ENCODE measurements at regions not wholly inside any gene's neighbourhood (a gene's known extent, or its start where the extent isn't known, plus 50 kb on each side); places are given as distances from the start of the nearest gene placed in this dataset.

GRCh38 chr15:34691034-34691433, 63.8 kb downstream of the GJD2 start:
- no peak for TF ChIP-seq CTCF (IDR thresholded peaks at IDR 0.05; ENCODE audit: unreplicated experiment)
- Mint-ChIP-seq H3K27me3 (ENCODE audit: unreplicated experiment) (no peaks in the 10 kb centered on the region), H3K36me3 (ENCODE audit: insufficient read depth, unreplicated experiment) (no peaks in the 10 kb centered on the region), H3K4me1 (ENCODE audit: low read depth, unreplicated experiment) (peaks cover 14% of the 10 kb centered on the region), H3K9me3 (ENCODE audit: low read depth, unreplicated experiment) (no peaks in the 10 kb centered on the region), H3K4me3 (ENCODE audit: low read depth, unreplicated experiment) (no peak overlapping the region), H3K27ac (ENCODE audit: unreplicated experiment) (no peak overlapping the region)
- no TSS peak for BruUV-seq (replicated peaks)
- CTCF ChIA-PET = no interaction called here
- intact Hi-C loops (cut with micrococcal nuclease; ENCODE audit: unreplicated experiment) = no loop called here
- no peak for DNase-seq

GRCh38 chr15:34688699-34689098, 66.1 kb downstream of the GJD2 start:
- intact Hi-C loops (cut with micrococcal nuclease; ENCODE audit: unreplicated experiment) = no loop called here
- Mint-ChIP-seq H3K27ac (ENCODE audit: unreplicated experiment) (no peak overlapping the region), H3K27me3 (ENCODE audit: unreplicated experiment) (no peaks in the 10 kb centered on the region), H3K4me3 (ENCODE audit: low read depth, unreplicated experiment) (no peak overlapping the region), H3K9me3 (ENCODE audit: low read depth, unreplicated experiment) (no peaks in the 10 kb centered on the region), H3K4me1 (ENCODE audit: low read depth, unreplicated experiment) (peaks cover 14% of the 10 kb centered on the region), H3K36me3 (ENCODE audit: insufficient read depth, unreplicated experiment) (no peaks in the 10 kb centered on the region)
- no peak for DNase-seq
- BruUV-seq (replicated peaks) = no TSS peak
- no peak for TF ChIP-seq CTCF (IDR thresholded peaks at IDR 0.05; ENCODE audit: unreplicated experiment)
- CTCF ChIA-PET = no interaction called here

- TF ChIP-seq CTCF (IDR thresholded peaks at IDR 0.05; ENCODE audit: unreplicated experiment) = no peak
- DNase-seq = no peak
- no TSS peak for BruUV-seq (replicated peaks)
- no peaks in the 10 kb centered on the region for H3K27me3 Mint-ChIP-seq (ENCODE audit: unreplicated experiment)
- intact Hi-C loops (cut with micrococcal nuclease; ENCODE audit: unreplicated experiment) = no loop called here
- H3K9me3 Mint-ChIP-seq (ENCODE audit: low read depth, unreplicated experiment) = no peaks in the 10 kb centered on the region
- no peak overlapping the region for H3K27ac Mint-ChIP-seq (ENCODE audit: unreplicated experiment)
- CTCF ChIA-PET = no interaction called here
- no peaks in the 10 kb centered on the region for H3K4me1 Mint-ChIP-seq (ENCODE audit: low read depth, unreplicated experiment)
- no peak overlapping the region for H3K4me3 Mint-ChIP-seq (ENCODE audit: low read depth, unreplicated experiment)
- no peaks in the 10 kb centered on the region for H3K36me3 Mint-ChIP-seq (ENCODE audit: insufficient read depth, unreplicated experiment)
These were observed 70.4 kb downstream of the GJD2 start for GRCh38 chr15:34684351-34684750.

- no peak for DNase-seq
- Mint-ChIP-seq H3K27me3 (ENCODE audit: unreplicated experiment) (no peaks in the 10 kb centered on the region), H3K4me3 (ENCODE audit: low read depth, unreplicated experiment) (no peak overlapping the region), H3K27ac (ENCODE audit: unreplicated experiment) (no peak overlapping the region), H3K4me1 (ENCODE audit: low read depth, unreplicated experiment) (no peaks in the 10 kb centered on the region), H3K9me3 (ENCODE audit: low read depth, unreplicated experiment) (no peaks in the 10 kb centered on the region), H3K36me3 (ENCODE audit: insufficient read depth, unreplicated experiment) (no peaks in the 10 kb centered on the region)
- no TSS peak for BruUV-seq (replicated peaks)
- intact Hi-C loops (cut with micrococcal nuclease; ENCODE audit: unreplicated experiment) = no loop called here
- CTCF ChIA-PET = no interaction called here
- TF ChIP-seq CTCF (IDR thresholded peaks at IDR 0.05; ENCODE audit: unreplicated experiment) = no peak
These were observed 72.1 kb downstream of the GJD2 start for GRCh38 chr15:34682674-34683073.

- H3K4me1 Mint-ChIP-seq (ENCODE audit: low read depth, unreplicated experiment) = no peaks in the 10 kb centered on the region
- intact Hi-C loops (cut with micrococcal nuclease; ENCODE audit: unreplicated experiment) = no loop called here
- H3K4me3 Mint-ChIP-seq (ENCODE audit: low read depth, unreplicated experiment) = no peak overlapping the region
- BruUV-seq (replicated peaks) = no TSS peak
- H3K27ac Mint-ChIP-seq (ENCODE audit: unreplicated experiment) = no peak overlapping the region
- H3K9me3 Mint-ChIP-seq (ENCODE audit: low read depth, unreplicated experiment) = no peaks in the 10 kb centered on the region
- TF ChIP-seq CTCF (IDR thresholded peaks at IDR 0.05; ENCODE audit: unreplicated experiment) = no peak
- H3K27me3 Mint-ChIP-seq (ENCODE audit: unreplicated experiment) = no peaks in the 10 kb centered on the region
- no peak for DNase-seq
- CTCF ChIA-PET = no interaction called here
- no peaks in the 10 kb centered on the region for H3K36me3 Mint-ChIP-seq (ENCODE audit: insufficient read depth, unreplicated experiment)
These were observed 75.5 kb downstream of the GJD2 start for GRCh38 chr15:34679291-34679690.
